GM20000 (cell line): ENCODE measurements at regions not wholly inside any gene's neighbourhood (a gene's known extent, or its start where the extent isn't known, plus 50 kb on each side); places are given as distances from the start of the nearest gene placed in this dataset.

Source experiments
- DNase-seq: peaks from one replicate; pipeline ENCODE4 v3.0.0; 2012; ENCODE audit warnings: low spot score
- CTCF ChIP-seq: IDR thresholded peaks from 2 replicates; pipeline ENCODE4 v1.5.1; 2012; ENCODE audit warnings: mild to moderate bottlenecking, control low read depth; ENCODE audit errors: extremely low read depth, missing control alignments

DNA sequence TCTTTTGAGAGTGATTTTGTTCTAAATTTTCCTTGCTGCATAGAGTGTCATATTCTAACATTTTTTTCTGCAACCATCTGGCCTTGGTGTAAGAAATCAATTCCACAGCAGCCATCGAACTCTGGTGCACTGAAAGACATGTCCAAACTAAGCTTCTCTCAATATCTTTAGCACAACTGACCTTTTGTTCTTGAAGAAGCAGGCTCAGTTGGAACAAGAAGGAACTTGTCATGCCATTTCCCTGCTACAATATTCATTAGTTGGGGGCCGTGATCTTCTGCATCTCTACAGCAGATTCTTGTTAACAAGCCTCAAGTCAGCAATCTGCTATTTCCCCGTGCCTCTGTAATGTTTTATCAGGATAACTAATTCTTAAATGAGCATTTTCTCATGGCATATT, 1305.6 kb downstream of the CDH11 start:
- TF ChIP-seq CTCF = no peak
- no peak for DNase-seq

DNA sequence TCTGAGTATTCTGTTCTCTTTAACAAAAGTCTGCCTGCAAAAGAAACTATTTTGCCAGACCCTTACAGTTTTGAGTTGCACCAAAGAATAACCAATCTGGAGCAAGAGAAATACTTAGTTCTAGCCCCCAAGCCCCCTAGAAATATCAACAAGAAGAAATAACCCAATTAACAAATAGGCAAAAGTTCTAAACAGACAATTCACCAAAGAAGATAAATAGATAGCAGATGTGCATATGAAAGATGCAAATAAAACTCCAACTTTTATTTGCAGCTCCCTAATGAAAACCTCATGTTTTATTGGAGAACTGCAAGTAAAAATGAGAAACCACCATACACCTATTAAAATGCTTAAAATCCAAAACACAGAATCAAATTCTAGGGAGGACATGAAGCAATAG, 1308.0 kb downstream of the CDH11 start:
- no peak for DNase-seq
- no peak for TF ChIP-seq CTCF

DNA sequence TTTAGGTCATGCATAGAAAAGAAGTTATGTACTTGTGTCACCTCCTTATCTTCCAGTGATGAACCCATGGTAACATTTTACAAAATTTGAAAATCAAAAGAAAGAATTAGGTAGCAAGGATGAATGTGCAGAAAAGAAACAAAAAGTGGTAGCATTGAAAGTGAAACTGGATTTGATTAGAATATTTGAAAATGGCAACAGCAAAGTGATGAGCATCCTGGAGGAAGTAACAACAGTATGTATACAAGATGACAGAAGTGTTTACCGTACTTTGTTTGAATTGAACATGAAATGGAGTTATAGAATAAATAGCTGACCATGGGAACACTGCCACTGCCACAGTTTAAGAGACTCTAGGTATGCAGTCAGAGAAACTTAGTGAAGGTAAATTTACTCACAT, 1313.1 kb downstream of the CDH11 start:
- no peak for DNase-seq
- no peak for TF ChIP-seq CTCF

- TF ChIP-seq CTCF = no peak
- no peak for DNase-seq
These were observed 1314.9 kb downstream of the CDH11 start for GRCh38 chr16:63806794-63807506.

- no peak for DNase-seq
- TF ChIP-seq CTCF = no peak
These were observed 1317.7 kb downstream of the CDH11 start for GRCh38 chr16:63804126-63804525.

GRCh38 chr16:63789603-63790002, 1332.3 kb downstream of the CDH11 start:
- no peak for DNase-seq
- no peak for TF ChIP-seq CTCF

GRCh38 chr16:63787014-63787413, 1334.8 kb downstream of the CDH11 start:
- no peak for DNase-seq
- TF ChIP-seq CTCF = no peak
